K562 (cell line): ENCODE measurements at regions not wholly inside any gene's neighbourhood (a gene's known extent, or its start where the extent isn't known, plus 50 kb on each side); places are given as distances from the start of the nearest gene placed in this dataset.

Experiments used
- ATAC-seq: fragments of 200-7000 bp; cut with Tn5 transposase; 3 replicates; pipeline ENCODE4 v1.9.1; 2020; ENCODE audit warnings: moderate library complexity
- BruUV-seq: library from RNA; stranded (reverse); fragments of 400-500 nt; replicated peaks from 2 replicates; lab custom pipeline; 2021; lab: Mats Ljungman, UMichigan
- CTCF ChIA-PET: fragments of 300-600 bp; formaldehyde crosslinking; extraction: SDS; loops from one replicate; lab custom pipeline; 2021; ENCODE audit warnings: low intra/inter-chr PET ratio; lab: Yijun Ruan, JAX
- POLR2A ChIA-PET: fragments of 300-600, 350-650 bp; sonication (Branson Sonifier 250); formaldehyde crosslinking; extraction: SDS; loops from one replicate; lab custom pipeline; 2021; ENCODE audit warnings: antibody characterized with exemption, inconsistent platforms; lab: Yijun Ruan, JAX
- DNase-seq, 4 experiments: peaks; one replicate each; pipeline versions ENCODE4 v3.0.0 to v3.0.0-alpha.2; 2011 to 2018; ENCODE audit warnings: low spot score in 3 of 4, mixed read lengths in 3 of 4; ENCODE audit errors: extremely low read depth in 1 of 4
- FAIRE-seq: peaks from 2 replicates; lab custom pipeline; 2011; peaks lifted over from hg19 to GRCh38; lab: Jason Lieb, UNC
- H2AFZ ChIP-seq: 2 replicates; pipeline ENCODE4 v1.6.0; 2011; ENCODE audit warnings: low read depth, low read length, control low read depth, inconsistent platforms
- H3K27ac ChIP-seq: fragments of 200-600 bp; 3 replicates; pipeline ENCODE4 v1.8.0; 2011; ENCODE audit warnings: low read depth, mild to moderate bottlenecking, control low read depth, inconsistent platforms, low read length, moderate library complexity, mixed read lengths; ENCODE audit errors: extremely low read depth
- H3K27me3 ChIP-seq, 2 experiments: fragments of 300-600 bp in 1 of 2; 2 replicates in 1 of 2; 3 replicates in 1 of 2; pipeline versions ENCODE4 v1.6.0 to v1.8.0; 2011; ENCODE audit warnings: inconsistent platforms in 2 of 2, low read length in 2 of 2, mild to moderate bottlenecking in 1 of 2, mixed read lengths in 1 of 2, moderate library complexity in 1 of 2; ENCODE audit not compliant: control insufficient read depth in 2 of 2, insufficient read depth in 2 of 2
- H3K36me3 ChIP-seq: fragments of 300-600 bp; 3 replicates; pipeline ENCODE4 v1.8.0; 2011; ENCODE audit warnings: mild to moderate bottlenecking, low read length, inconsistent platforms; ENCODE audit not compliant: control insufficient read depth, insufficient read depth
- H3K4me1 ChIP-seq, 2 experiments: fragments of 200-600 bp in 1 of 2; replicated peaks in 1 of 2; 2 replicates in 1 of 2; 3 replicates in 1 of 2; pipeline versions ENCODE4 v1.5.1 to v1.8.0; 2011; ENCODE audit warnings: inconsistent platforms in 2 of 2, low read length in 2 of 2, mild to moderate bottlenecking in 1 of 2, mixed read lengths in 1 of 2, moderate library complexity in 1 of 2; ENCODE audit not compliant: control insufficient read depth in 2 of 2, insufficient read depth in 2 of 2
- H3K4me2 ChIP-seq: 2 replicates; pipeline ENCODE4 v1.6.1; 2011; ENCODE audit warnings: low read length, control low read depth, inconsistent platforms, mixed read lengths; ENCODE audit not compliant: insufficient read depth
- H3K4me3 ChIP-seq: fragments of 200-600 bp; sonication (generic), shearing (Covaris generic); 2 replicates; pipeline ENCODE4 v1.5.1; 2016; ENCODE audit warnings: control low read depth, inconsistent platforms
- H3K79me2 ChIP-seq: fragments of 200-600 bp; 3 replicates; pipeline ENCODE4 v1.8.0; 2011; ENCODE audit warnings: low read length, inconsistent platforms; ENCODE audit not compliant: control insufficient read depth, insufficient read depth
- H3K9ac ChIP-seq, 2 experiments: 2 replicates each; pipeline versions ENCODE4 v1.6.0 to v1.6.1; 2011; ENCODE audit warnings: low read depth in 2 of 2, low read length in 2 of 2, control low read depth in 1 of 2, inconsistent platforms in 1 of 2, mild to moderate bottlenecking in 1 of 2, mixed read lengths in 1 of 2; ENCODE audit not compliant: insufficient read depth in 1 of 2
- H3K9me1 ChIP-seq: one replicate; pipeline ENCODE4 v1.6.0; 2011; ENCODE audit warnings: inconsistent platforms, mild to moderate bottlenecking, low read length, moderate library complexity; ENCODE audit not compliant: control insufficient read depth, insufficient read depth
- H3K9me3 ChIP-seq: replicated peaks from 2 replicates; pipeline ENCODE4 v1.5.1; 2011; ENCODE audit warnings: low read depth, low read length, inconsistent platforms; ENCODE audit not compliant: control insufficient read depth, insufficient read depth
- H4K20me1 ChIP-seq: replicated peaks from 2 replicates; pipeline ENCODE4 v1.6.1; 2011; ENCODE audit warnings: low read length, inconsistent platforms, mixed read lengths; ENCODE audit not compliant: control insufficient read depth, insufficient read depth
- CBX3 ChIP-seq, 2 experiments: IDR thresholded peaks; 1 replicate in 1 of 2; 2 replicates in 1 of 2; pipeline ENCODE4 v1.6.1; 2012; ENCODE audit warnings: inconsistent platforms in 2 of 2, low read length in 2 of 2, borderline replicate concordance in 1 of 2, control low read depth in 1 of 2
- CSDE1 ChIP-seq, 2 experiments: fragments of 450-650 bp; IDR thresholded peaks; 2 replicates each; pipeline ENCODE4 v1.6.1; 2016; ENCODE audit warnings: mild to moderate bottlenecking in 1 of 2
- ERF ChIP-seq: fragments of 450-650 bp; formaldehyde crosslinking; IDR thresholded peaks from 2 replicates; pipeline ENCODE4 v1.4.0; 2020; ENCODE audit warnings: mild to moderate bottlenecking, mixed read lengths
- MEF2D ChIP-seq: conservative IDR thresholded peaks from 2 replicates; pipeline ENCODE4 v1.6.1; 2016; ENCODE audit warnings: low read depth, missing genetic modification characterization, missing compliant biosample characterization
- ZNF583 ChIP-seq: fragments of 250-450 bp; sonication (Bioruptor Pico); IDR thresholded peaks from 2 replicates; pipeline ENCODE4 v1.4.0; 2020
- ZNF589 ChIP-seq: fragments of 200-800 bp; sonication (Bioruptor generic); IDR thresholded peaks from 2 replicates; pipeline ENCODE4 v1.6.1; 2016; ENCODE audit warnings: low read depth, missing genetic modification characterization, missing compliant biosample characterization
- WGBS: fragments of 100-300 bp; shearing (Covaris generic); methylation state at CpG from one replicate; pipeline ENCODE4 v1.1.6; 2016; ENCODE audit warnings: low coverage, mixed read lengths; ENCODE audit not compliant: insufficient coverage; ENCODE audit errors: missing lambda C conversion rate; 5-methylcytosine and 5-hydroxymethylcytosine counted together
- in situ Hi-C: fragments of 300-500 bp; cut with MboI; formaldehyde crosslinking; loops from 4 replicates; pipeline ENCODE4 v1.15.0; 2018; ENCODE audit warnings: inconsistent platforms, mixed read lengths
- intact Hi-C: fragments of 100-400 bp; cut with micrococcal nuclease; formaldehyde crosslinking; loops from 2 replicates; pipeline ENCODE4 v1.14.2; 2022
- TF ChIP-seq, protein P1 (sequence below): fragments of 450-650 bp; IDR thresholded peaks from 2 replicates; pipeline ENCODE4 v1.6.1; 2016; ENCODE audit warnings: mild to moderate bottlenecking, moderate library complexity
- TF ChIP-seq, protein P2 (sequence below): fragments of 250-450 bp; sonication (Bioruptor Pico); IDR thresholded peaks from 2 replicates; pipeline ENCODE4 v1.5.1; 2021; ENCODE audit warnings: mild to moderate bottlenecking
- TF ChIP-seq, protein P3 (sequence below): fragments of 450-650 bp; IDR thresholded peaks from 2 replicates; pipeline ENCODE4 v1.6.1; 2016

DNA sequence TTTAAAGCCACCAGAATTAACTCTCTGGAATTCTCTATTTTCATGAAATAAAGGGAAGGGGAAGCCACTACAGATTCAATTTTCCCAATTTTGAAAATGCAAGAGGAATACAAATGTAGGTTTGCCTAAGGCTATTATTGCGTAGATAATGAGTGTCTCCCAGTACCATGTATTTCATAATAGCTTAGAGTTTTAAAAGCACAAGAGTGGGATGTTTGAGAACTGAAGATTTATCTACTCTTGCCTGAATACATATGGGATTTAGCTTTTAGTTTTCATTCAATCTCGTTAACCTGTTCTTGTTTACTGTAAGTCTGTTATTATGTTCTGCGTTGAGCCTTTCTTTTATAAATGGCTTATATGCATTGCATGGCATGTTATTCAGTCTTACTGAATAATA, 795.1 kb downstream of the BRINP3 start:
- no TSS peak for BruUV-seq
- no peaks in the 10 kb centered on the region for H3K36me3 ChIP-seq
- ATAC-seq: no peak

More for the DNA sequence above, 795.1 kb downstream of the BRINP3 start:
- Histone ChIP-seq H3K9me3 (no peaks in the 10 kb centered on the region), H3K4me1 (no peaks in the 10 kb centered on the region), H3K27ac (no peak overlapping the region), H2AFZ (no peak overlapping the region), H3K79me2 (no peaks in the 10 kb centered on the region), H3K4me2 (no peak overlapping the region), H3K9ac (no peak overlapping the region), H4K20me1 (no peaks in the 10 kb centered on the region), H3K4me3 (no peak overlapping the region), H3K9me1 (no peaks in the 10 kb centered on the region), H3K27me3 (no peaks in the 10 kb centered on the region)
- DNase-seq: no peak
- TF ChIP-seq ERF: no peak
- TF ChIP-seq CSDE1 (IDR thresholded peaks at IDR 0.05): no peak
- TF ChIP-seq, protein P1, sequence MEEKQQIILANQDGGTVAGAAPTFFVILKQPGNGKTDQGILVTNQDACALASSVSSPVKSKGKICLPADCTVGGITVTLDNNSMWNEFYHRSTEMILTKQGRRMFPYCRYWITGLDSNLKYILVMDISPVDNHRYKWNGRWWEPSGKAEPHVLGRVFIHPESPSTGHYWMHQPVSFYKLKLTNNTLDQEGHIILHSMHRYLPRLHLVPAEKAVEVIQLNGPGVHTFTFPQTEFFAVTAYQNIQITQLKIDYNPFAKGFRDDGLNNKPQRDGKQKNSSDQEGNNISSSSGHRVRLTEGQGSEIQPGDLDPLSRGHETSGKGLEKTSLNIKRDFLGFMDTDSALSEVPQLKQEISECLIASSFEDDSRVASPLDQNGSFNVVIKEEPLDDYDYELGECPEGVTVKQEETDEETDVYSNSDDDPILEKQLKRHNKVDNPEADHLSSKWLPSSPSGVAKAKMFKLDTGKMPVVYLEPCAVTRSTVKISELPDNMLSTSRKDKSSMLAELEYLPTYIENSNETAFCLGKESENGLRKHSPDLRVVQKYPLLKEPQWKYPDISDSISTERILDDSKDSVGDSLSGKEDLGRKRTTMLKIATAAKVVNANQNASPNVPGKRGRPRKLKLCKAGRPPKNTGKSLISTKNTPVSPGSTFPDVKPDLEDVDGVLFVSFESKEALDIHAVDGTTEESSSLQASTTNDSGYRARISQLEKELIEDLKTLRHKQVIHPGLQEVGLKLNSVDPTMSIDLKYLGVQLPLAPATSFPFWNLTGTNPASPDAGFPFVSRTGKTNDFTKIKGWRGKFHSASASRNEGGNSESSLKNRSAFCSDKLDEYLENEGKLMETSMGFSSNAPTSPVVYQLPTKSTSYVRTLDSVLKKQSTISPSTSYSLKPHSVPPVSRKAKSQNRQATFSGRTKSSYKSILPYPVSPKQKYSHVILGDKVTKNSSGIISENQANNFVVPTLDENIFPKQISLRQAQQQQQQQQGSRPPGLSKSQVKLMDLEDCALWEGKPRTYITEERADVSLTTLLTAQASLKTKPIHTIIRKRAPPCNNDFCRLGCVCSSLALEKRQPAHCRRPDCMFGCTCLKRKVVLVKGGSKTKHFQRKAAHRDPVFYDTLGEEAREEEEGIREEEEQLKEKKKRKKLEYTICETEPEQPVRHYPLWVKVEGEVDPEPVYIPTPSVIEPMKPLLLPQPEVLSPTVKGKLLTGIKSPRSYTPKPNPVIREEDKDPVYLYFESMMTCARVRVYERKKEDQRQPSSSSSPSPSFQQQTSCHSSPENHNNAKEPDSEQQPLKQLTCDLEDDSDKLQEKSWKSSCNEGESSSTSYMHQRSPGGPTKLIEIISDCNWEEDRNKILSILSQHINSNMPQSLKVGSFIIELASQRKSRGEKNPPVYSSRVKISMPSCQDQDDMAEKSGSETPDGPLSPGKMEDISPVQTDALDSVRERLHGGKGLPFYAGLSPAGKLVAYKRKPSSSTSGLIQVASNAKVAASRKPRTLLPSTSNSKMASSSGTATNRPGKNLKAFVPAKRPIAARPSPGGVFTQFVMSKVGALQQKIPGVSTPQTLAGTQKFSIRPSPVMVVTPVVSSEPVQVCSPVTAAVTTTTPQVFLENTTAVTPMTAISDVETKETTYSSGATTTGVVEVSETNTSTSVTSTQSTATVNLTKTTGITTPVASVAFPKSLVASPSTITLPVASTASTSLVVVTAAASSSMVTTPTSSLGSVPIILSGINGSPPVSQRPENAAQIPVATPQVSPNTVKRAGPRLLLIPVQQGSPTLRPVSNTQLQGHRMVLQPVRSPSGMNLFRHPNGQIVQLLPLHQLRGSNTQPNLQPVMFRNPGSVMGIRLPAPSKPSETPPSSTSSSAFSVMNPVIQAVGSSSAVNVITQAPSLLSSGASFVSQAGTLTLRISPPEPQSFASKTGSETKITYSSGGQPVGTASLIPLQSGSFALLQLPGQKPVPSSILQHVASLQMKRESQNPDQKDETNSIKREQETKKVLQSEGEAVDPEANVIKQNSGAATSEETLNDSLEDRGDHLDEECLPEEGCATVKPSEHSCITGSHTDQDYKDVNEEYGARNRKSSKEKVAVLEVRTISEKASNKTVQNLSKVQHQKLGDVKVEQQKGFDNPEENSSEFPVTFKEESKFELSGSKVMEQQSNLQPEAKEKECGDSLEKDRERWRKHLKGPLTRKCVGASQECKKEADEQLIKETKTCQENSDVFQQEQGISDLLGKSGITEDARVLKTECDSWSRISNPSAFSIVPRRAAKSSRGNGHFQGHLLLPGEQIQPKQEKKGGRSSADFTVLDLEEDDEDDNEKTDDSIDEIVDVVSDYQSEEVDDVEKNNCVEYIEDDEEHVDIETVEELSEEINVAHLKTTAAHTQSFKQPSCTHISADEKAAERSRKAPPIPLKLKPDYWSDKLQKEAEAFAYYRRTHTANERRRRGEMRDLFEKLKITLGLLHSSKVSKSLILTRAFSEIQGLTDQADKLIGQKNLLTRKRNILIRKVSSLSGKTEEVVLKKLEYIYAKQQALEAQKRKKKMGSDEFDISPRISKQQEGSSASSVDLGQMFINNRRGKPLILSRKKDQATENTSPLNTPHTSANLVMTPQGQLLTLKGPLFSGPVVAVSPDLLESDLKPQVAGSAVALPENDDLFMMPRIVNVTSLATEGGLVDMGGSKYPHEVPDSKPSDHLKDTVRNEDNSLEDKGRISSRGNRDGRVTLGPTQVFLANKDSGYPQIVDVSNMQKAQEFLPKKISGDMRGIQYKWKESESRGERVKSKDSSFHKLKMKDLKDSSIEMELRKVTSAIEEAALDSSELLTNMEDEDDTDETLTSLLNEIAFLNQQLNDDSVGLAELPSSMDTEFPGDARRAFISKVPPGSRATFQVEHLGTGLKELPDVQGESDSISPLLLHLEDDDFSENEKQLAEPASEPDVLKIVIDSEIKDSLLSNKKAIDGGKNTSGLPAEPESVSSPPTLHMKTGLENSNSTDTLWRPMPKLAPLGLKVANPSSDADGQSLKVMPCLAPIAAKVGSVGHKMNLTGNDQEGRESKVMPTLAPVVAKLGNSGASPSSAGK: no peak
- TF ChIP-seq, protein P2, sequence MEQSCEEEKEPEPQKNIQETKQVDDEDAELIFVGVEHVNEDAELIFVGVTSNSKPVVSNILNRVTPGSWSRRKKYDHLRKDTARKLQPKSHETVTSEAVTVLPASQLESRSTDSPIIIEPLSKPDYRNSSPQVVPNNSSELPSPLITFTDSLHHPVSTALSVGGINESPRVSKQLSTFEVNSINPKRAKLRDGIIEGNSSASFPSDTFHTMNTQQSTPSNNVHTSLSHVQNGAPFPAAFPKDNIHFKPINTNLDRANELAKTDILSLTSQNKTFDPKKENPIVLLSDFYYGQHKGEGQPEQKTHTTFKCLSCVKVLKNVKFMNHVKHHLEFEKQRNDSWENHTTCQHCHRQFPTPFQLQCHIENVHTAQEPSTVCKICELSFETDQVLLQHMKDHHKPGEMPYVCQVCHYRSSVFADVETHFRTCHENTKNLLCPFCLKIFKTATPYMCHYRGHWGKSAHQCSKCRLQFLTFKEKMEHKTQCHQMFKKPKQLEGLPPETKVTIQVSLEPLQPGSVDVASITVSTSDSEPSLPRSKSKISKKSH: no peak
- TF ChIP-seq MEF2D (tag): no peak
- TF ChIP-seq, protein P3, sequence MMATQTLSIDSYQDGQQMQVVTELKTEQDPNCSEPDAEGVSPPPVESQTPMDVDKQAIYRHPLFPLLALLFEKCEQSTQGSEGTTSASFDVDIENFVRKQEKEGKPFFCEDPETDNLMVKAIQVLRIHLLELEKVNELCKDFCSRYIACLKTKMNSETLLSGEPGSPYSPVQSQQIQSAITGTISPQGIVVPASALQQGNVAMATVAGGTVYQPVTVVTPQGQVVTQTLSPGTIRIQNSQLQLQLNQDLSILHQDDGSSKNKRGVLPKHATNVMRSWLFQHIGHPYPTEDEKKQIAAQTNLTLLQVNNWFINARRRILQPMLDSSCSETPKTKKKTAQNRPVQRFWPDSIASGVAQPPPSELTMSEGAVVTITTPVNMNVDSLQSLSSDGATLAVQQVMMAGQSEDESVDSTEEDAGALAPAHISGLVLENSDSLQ: no peak
- TF ChIP-seq ZNF589 (CRISPR knock-in tag): no peak
- TF ChIP-seq CBX3 (IDR thresholded peaks at IDR 0.05; ENCODE audit: borderline replicate concordance in 1 of 2, low read length in 2 of 2): no peak
- TF ChIP-seq ZNF583 (CRISPR knock-in tag): no peak
- in situ Hi-C loops: no loop called here
- FAIRE-seq: no peak
- ChIA-PET CTCF (no interaction called here), POLR2A (interaction anchor here (0.7 kb wide), 2 partner anchors 37 to 287 kb away, joined by 3 to 5 read pairs; no protein-coding TSS in a partner anchor)
- intact Hi-C loops: no loop called here
- WGBS: 4% methylated on average over 3 of the region's 3 CpGs
